HEK293T (cell line): ENCODE measurements at regions not wholly inside any gene's neighbourhood (a gene's known extent, or its start where the extent isn't known, plus 50 kb on each side); places are given as distances from the start of the nearest gene placed in this dataset.

Source experiments
- ARNT ChIP-seq: fragments of 450-650 bp; IDR thresholded peaks from 2 replicates; pipeline ENCODE4 v1.6.1; 2017; ENCODE audit warnings: mild to moderate bottlenecking
- BHLHE40 ChIP-seq: fragments of 450-650 bp; IDR thresholded peaks from 2 replicates; pipeline ENCODE4 v1.6.1; 2016; ENCODE audit warnings: mild to moderate bottlenecking, moderate library complexity, borderline replicate concordance
- CTBP1 ChIP-seq: fragments of 450-650 bp; IDR thresholded peaks from 2 replicates; pipeline ENCODE4 v1.6.1; 2016; ENCODE audit warnings: borderline replicate concordance
- ELF4 ChIP-seq: fragments of 450-650 bp; IDR thresholded peaks from 2 replicates; pipeline ENCODE4 v1.6.1; 2017; ENCODE audit warnings: antibody characterized with exemption
- FOXA1 ChIP-seq: fragments of 450-650 bp; IDR thresholded peaks from 2 replicates; pipeline ENCODE4 v1.6.1; 2016; ENCODE audit warnings: mild to moderate bottlenecking
- FOXK2 ChIP-seq: fragments of 450-650 bp; IDR thresholded peaks from 2 replicates; pipeline ENCODE4 v1.6.1; 2016; ENCODE audit warnings: mild to moderate bottlenecking
- FOXM1 ChIP-seq: fragments of 450-650 bp; IDR thresholded peaks from 2 replicates; pipeline ENCODE4 v1.6.1; 2017; ENCODE audit warnings: mild to moderate bottlenecking, borderline replicate concordance
- HDGF ChIP-seq: fragments of 450-650 bp; IDR thresholded peaks from 2 replicates; pipeline ENCODE4 v1.6.1; 2017; ENCODE audit warnings: antibody characterized with exemption, borderline replicate concordance
- L3MBTL2 ChIP-seq: fragments of 450-650 bp; conservative IDR thresholded peaks from 2 replicates; pipeline ENCODE4 v1.6.1; 2016; ENCODE audit warnings: mild to moderate bottlenecking
- NFRKB ChIP-seq: fragments of 450-650 bp; IDR thresholded peaks from 2 replicates; pipeline ENCODE4 v1.6.1; 2016; ENCODE audit warnings: mild to moderate bottlenecking, moderate library complexity
- SP1 ChIP-seq: fragments of 450-650 bp; IDR thresholded peaks from 2 replicates; pipeline ENCODE4 v1.6.1; 2017
- SUZ12 ChIP-seq: fragments of 450-650 bp; IDR thresholded peaks from 2 replicates; pipeline ENCODE4 v1.6.1; 2016; ENCODE audit warnings: mild to moderate bottlenecking
- TARDBP ChIP-seq: fragments of 450-650 bp; IDR thresholded peaks from 2 replicates; pipeline ENCODE4 v1.6.1; 2016
- TF ChIP-seq, protein P1 (sequence below): fragments of 450-650 bp; IDR thresholded peaks from 2 replicates; pipeline ENCODE4 v1.6.1; 2016

DNA sequence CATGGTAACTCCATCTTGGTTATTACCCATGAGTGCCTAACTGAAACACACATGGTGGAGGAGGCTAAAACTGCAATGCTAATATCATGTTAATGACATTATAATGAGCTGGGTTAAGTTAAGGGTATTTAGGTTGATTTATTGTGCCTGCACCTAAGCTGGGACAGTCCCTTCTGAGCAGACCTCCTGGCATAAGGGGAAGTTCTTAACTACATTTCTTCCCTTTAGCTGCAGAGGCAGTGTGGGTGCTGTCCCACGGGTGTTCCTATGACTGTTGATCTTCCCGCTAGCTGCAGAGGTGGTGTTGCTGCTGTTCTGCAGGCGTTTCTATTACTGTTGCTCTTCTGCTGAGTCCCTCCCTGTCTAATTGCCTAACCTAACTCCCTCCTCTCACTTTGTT lies 183.9 kb downstream of the LURAP1L start:
- TF ChIP-seq HDGF (no peak), FOXA1 (no peak), FOXM1 (no peak), SP1 (no peak), BHLHE40 (no peak), FOXK2 (no peak), ARNT (no peak), CTBP1 (no peak), SUZ12 (no peak), TARDBP (no peak), ELF4 (no peak), NFRKB (no peak), L3MBTL2 (no peak)
- TF ChIP-seq, protein P1, sequence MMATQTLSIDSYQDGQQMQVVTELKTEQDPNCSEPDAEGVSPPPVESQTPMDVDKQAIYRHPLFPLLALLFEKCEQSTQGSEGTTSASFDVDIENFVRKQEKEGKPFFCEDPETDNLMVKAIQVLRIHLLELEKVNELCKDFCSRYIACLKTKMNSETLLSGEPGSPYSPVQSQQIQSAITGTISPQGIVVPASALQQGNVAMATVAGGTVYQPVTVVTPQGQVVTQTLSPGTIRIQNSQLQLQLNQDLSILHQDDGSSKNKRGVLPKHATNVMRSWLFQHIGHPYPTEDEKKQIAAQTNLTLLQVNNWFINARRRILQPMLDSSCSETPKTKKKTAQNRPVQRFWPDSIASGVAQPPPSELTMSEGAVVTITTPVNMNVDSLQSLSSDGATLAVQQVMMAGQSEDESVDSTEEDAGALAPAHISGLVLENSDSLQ: no peak
